Stomach (tissue), 4 donors: ENCODE measurements at regions not wholly inside any gene's neighbourhood (a gene's known extent, or its start where the extent isn't known, plus 50 kb on each side); places are given as distances from the start of the nearest gene placed in this dataset.

ENCODE experiments used
- POLR2A ChIP-seq, 4 donors: fragments of 450-650 bp; IDR thresholded peaks; one replicate each; pipeline ENCODE4 v1.6.1; 2016; ENCODE audit warnings: antibody characterized with exemption in 4 of 4, control low read depth in 2 of 4, mild to moderate bottlenecking in 1 of 4, moderate library complexity in 1 of 4
- POLR2AphosphoS5 ChIP-seq, 3 donors: sonication (generic); formaldehyde crosslinking; IDR thresholded peaks; one replicate each; pipeline ENCODE4 v1.6.1; 2016; ENCODE audit warnings: antibody characterized with exemption in 3 of 3
- TF ChIP-seq, protein P1 (sequence below), 7 experiments: fragments of 450-650 bp in 4 of 7; fragments of 200-600 bp in 3 of 7; sonication (generic) in 3 of 7; IDR thresholded peaks; one replicate each; pipeline ENCODE4 v1.5.1; 2016 to 2019; ENCODE audit warnings: antibody characterized with exemption in 7 of 7, control low read depth in 2 of 7, mild to moderate bottlenecking in 1 of 7

DNA sequence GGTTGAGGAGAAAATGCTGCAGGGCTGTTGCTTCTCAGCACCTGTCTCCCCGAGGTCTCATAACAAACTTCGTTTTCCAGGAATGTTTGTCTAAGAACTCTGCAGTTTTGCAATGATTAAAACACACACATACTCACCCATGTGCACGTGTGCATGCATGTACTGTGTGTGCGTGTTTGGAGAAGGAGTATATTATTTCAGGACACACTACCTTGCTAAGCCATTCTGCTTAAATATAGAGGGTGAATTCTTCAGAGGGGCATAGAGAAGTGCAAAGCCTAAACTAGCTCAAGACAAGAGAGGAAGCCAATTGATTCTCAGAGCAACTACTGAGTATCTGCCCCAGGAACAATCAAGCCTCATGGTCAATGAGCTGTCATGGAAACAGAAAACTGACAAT, 298.4 kb upstream of the MGMT start:
- TF ChIP-seq, protein P1, sequence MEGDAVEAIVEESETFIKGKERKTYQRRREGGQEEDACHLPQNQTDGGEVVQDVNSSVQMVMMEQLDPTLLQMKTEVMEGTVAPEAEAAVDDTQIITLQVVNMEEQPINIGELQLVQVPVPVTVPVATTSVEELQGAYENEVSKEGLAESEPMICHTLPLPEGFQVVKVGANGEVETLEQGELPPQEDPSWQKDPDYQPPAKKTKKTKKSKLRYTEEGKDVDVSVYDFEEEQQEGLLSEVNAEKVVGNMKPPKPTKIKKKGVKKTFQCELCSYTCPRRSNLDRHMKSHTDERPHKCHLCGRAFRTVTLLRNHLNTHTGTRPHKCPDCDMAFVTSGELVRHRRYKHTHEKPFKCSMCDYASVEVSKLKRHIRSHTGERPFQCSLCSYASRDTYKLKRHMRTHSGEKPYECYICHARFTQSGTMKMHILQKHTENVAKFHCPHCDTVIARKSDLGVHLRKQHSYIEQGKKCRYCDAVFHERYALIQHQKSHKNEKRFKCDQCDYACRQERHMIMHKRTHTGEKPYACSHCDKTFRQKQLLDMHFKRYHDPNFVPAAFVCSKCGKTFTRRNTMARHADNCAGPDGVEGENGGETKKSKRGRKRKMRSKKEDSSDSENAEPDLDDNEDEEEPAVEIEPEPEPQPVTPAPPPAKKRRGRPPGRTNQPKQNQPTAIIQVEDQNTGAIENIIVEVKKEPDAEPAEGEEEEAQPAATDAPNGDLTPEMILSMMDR (IDR thresholded peaks at IDR 0.05) = no peak
- TF ChIP-seq POLR2A (IDR thresholded peaks at IDR 0.05) (no peak), POLR2AphosphoS5 (IDR thresholded peaks at IDR 0.05) (no peak)
